Astrocyte (in vitro differentiated cells and primary cell): ENCODE measurements at regions not wholly inside any gene's neighbourhood (a gene's known extent, or its start where the extent isn't known, plus 50 kb on each side); places are given as distances from the start of the nearest gene placed in this dataset.

ENCODE experiments used
- DNase-seq: peaks from one replicate; pipeline ENCODE4 v3.0.0-alpha.2; 2010; ENCODE audit warnings: low read depth
- FAIRE-seq: peaks from 2 replicates; lab custom pipeline; 2011; peaks lifted over from hg19 to GRCh38; lab: Jason Lieb, UNC
- H2AFZ ChIP-seq: 2 replicates; pipeline ENCODE4 v1.6.0; 2012; ENCODE audit warnings: low read depth, low read length, inconsistent platforms
- H3K27ac ChIP-seq: 2 replicates; pipeline ENCODE4 v1.5.1; 2011; ENCODE audit warnings: low read depth, low read length, inconsistent platforms
- H3K27me3 ChIP-seq: 2 replicates; pipeline ENCODE4 v1.6.0; 2011; ENCODE audit warnings: low read length, inconsistent platforms; ENCODE audit not compliant: insufficient read depth
- H3K36me3 ChIP-seq: 2 replicates; pipeline ENCODE4 v1.5.1; 2011; ENCODE audit warnings: low read length, inconsistent platforms; ENCODE audit not compliant: insufficient read depth
- H3K4me1 ChIP-seq: 2 replicates; pipeline ENCODE4 v1.5.1; 2011; ENCODE audit warnings: low read length, inconsistent platforms; ENCODE audit not compliant: insufficient read depth
- H3K4me2 ChIP-seq: 2 replicates; pipeline ENCODE4 v1.6.0; 2012; ENCODE audit warnings: low read length, inconsistent platforms
- H3K4me3 ChIP-seq: 2 replicates; pipeline ENCODE4 v1.5.1; 2011; ENCODE audit warnings: low read depth, mild to moderate bottlenecking, low read length, inconsistent platforms; ENCODE audit not compliant: insufficient read depth
- H3K79me2 ChIP-seq: 2 replicates; pipeline ENCODE4 v1.6.0; 2012; ENCODE audit warnings: mild to moderate bottlenecking, low read length, inconsistent platforms; ENCODE audit not compliant: insufficient read depth
- H3K9ac ChIP-seq: 2 replicates; pipeline ENCODE4 v1.6.0; 2012; ENCODE audit warnings: mild to moderate bottlenecking, low read length, inconsistent platforms
- H3K9me3 ChIP-seq: 2 replicates; pipeline ENCODE4 v1.5.1; 2012; ENCODE audit warnings: low read depth, mild to moderate bottlenecking, low read length, inconsistent platforms; ENCODE audit not compliant: insufficient read depth
- H4K20me1 ChIP-seq: 2 replicates; pipeline ENCODE4 v1.6.0; 2012; ENCODE audit warnings: low read length, inconsistent platforms; ENCODE audit not compliant: insufficient read depth
- H3K27ac Mint-ChIP-seq: one replicate; pipeline ENCODE4 v1.8.0; 2021; ENCODE audit warnings: mild to moderate bottlenecking, mixed read lengths; ENCODE audit not compliant: unreplicated experiment
- H3K27me3 Mint-ChIP-seq: one replicate; pipeline ENCODE4 v1.8.0; 2021; ENCODE audit warnings: low read depth, mixed read lengths; ENCODE audit not compliant: unreplicated experiment
- H3K36me3 Mint-ChIP-seq: one replicate; pipeline ENCODE4 v1.8.0; 2021; ENCODE audit warnings: low read depth, mixed read lengths; ENCODE audit not compliant: unreplicated experiment
- H3K4me1 Mint-ChIP-seq: one replicate; pipeline ENCODE4 v1.8.0; 2021; ENCODE audit warnings: low read depth, mixed read lengths; ENCODE audit not compliant: unreplicated experiment
- H3K4me3 Mint-ChIP-seq: one replicate; pipeline ENCODE4 v1.8.0; 2021; ENCODE audit warnings: mild to moderate bottlenecking, moderate library complexity, mixed read lengths; ENCODE audit not compliant: unreplicated experiment
- H3K9me3 Mint-ChIP-seq: one replicate; pipeline ENCODE4 v1.8.0; 2021; ENCODE audit warnings: mild to moderate bottlenecking, mixed read lengths; ENCODE audit not compliant: unreplicated experiment
- EZH2 ChIP-seq: IDR thresholded peaks from 2 replicates; pipeline ENCODE4 v1.6.1; 2012; ENCODE audit warnings: mild to moderate bottlenecking, low read length, inconsistent platforms; ENCODE audit not compliant: insufficient read depth
- TF ChIP-seq, protein P1 (sequence below): IDR thresholded peaks from 2 replicates; pipeline ENCODE4 v1.5.1; 2011; ENCODE audit warnings: low read depth, mild to moderate bottlenecking, inconsistent platforms, low read length, moderate library complexity; ENCODE audit not compliant: insufficient read depth

DNA sequence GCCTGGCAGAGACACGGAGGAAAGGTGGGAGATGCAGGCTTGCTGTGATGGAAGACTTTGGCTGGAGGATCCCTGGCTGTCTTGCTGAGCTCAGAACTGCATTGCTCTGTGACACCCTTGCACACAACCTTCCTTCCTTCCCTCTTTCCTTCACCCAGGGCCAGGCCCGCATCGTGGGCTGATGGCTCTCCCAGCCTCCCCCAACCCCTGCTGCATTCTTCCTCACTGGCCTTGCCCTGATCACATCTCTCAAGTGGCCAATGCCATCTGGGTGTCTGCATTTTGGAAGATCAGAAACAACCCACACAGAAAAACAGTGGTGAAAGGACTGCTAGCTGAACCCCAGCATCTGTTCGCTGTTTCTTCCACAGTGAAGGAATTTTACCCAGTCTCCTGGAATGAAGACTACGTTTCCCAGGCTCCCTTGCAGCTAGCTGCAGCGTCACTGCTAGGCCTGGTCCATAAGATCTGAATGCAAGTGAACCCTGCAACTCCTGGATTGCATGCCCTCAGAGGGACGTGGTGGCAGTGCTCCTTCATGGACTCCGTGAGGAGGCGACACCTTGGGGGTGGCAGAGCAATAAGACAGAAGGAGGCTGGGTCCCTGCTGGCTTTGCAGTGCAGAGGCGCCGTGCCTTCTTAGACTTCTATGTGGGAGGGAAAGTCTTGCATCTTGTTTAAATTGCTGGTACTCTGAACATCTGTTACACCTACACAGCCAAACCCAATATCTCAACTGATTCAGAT lies 78.9 kb upstream of the YWHAQ start:
- H3K4me2 ChIP-seq = no peak overlapping the region
- H3K4me3 ChIP-seq = no peak overlapping the region
- no peaks in the 10 kb centered on the region for H4K20me1 ChIP-seq
- H3K4me3 Mint-ChIP-seq = no peak overlapping the region
- peaks cover 7% of the 10 kb centered on the region for H3K27me3 Mint-ChIP-seq
- H3K27ac ChIP-seq = no peak overlapping the region
- H3K9ac ChIP-seq = no peak overlapping the region
- FAIRE-seq (no peak), DNase-seq (no peak)
- H3K4me1 Mint-ChIP-seq = peaks cover 7% of the 10 kb centered on the region
- no peaks in the 10 kb centered on the region for H3K79me2 ChIP-seq
- no peak overlapping the region for H2AFZ ChIP-seq
- no peak overlapping the region for H3K27ac Mint-ChIP-seq
- no peaks in the 10 kb centered on the region for H3K4me1 ChIP-seq
- no peaks in the 10 kb centered on the region for H3K27me3 ChIP-seq
- H3K36me3 ChIP-seq = no peaks in the 10 kb centered on the region
- H3K36me3 Mint-ChIP-seq = no peaks in the 10 kb centered on the region
- TF ChIP-seq, protein P1, sequence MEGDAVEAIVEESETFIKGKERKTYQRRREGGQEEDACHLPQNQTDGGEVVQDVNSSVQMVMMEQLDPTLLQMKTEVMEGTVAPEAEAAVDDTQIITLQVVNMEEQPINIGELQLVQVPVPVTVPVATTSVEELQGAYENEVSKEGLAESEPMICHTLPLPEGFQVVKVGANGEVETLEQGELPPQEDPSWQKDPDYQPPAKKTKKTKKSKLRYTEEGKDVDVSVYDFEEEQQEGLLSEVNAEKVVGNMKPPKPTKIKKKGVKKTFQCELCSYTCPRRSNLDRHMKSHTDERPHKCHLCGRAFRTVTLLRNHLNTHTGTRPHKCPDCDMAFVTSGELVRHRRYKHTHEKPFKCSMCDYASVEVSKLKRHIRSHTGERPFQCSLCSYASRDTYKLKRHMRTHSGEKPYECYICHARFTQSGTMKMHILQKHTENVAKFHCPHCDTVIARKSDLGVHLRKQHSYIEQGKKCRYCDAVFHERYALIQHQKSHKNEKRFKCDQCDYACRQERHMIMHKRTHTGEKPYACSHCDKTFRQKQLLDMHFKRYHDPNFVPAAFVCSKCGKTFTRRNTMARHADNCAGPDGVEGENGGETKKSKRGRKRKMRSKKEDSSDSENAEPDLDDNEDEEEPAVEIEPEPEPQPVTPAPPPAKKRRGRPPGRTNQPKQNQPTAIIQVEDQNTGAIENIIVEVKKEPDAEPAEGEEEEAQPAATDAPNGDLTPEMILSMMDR = no peak
- no peak for TF ChIP-seq EZH2
- H3K9me3 ChIP-seq = peaks cover 3% of the 10 kb centered on the region
- H3K9me3 Mint-ChIP-seq = no peaks in the 10 kb centered on the region

DNA sequence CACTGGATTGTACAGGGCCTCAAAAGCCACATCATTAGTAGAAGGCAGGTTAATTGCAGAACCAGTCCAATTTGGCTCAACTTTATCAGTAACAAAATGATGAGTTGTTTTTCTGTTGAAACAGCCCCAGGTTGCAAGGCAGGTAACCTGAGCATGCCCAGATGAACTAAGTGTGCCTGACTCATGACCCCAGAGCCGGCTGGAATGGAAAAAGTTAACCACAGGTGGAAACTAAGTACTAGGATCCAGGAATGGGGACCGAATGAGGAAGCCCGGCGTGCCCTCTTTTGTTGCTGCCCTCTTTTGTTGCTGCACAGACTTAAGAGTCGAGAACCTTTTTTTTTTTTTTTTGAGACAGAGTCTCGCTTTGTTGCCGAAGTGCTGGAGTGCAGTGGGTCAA lies 79.5 kb upstream of the YWHAQ start:
- Histone ChIP-seq H3K4me1 (no peaks in the 10 kb centered on the region), H3K36me3 (no peaks in the 10 kb centered on the region), H4K20me1 (no peaks in the 10 kb centered on the region), H3K27ac (no peak overlapping the region), H3K27me3 (no peaks in the 10 kb centered on the region), H3K9ac (no peak overlapping the region), H3K79me2 (no peaks in the 10 kb centered on the region), H2AFZ (no peak overlapping the region), H3K4me2 (no peak overlapping the region), H3K4me3 (no peak overlapping the region), H3K9me3 (peaks cover 3% of the 10 kb centered on the region)
- FAIRE-seq (no peak), DNase-seq (no peak)
- no peaks in the 10 kb centered on the region for H3K9me3 Mint-ChIP-seq
- H3K36me3 Mint-ChIP-seq = no peaks in the 10 kb centered on the region
- no peak overlapping the region for H3K4me3 Mint-ChIP-seq
- peaks cover 11% of the 10 kb centered on the region for H3K4me1 Mint-ChIP-seq
- no peak overlapping the region for H3K27ac Mint-ChIP-seq
- H3K27me3 Mint-ChIP-seq = peaks cover 7% of the 10 kb centered on the region
- TF ChIP-seq, protein P1 = no peak
- TF ChIP-seq EZH2 = no peak

DNA sequence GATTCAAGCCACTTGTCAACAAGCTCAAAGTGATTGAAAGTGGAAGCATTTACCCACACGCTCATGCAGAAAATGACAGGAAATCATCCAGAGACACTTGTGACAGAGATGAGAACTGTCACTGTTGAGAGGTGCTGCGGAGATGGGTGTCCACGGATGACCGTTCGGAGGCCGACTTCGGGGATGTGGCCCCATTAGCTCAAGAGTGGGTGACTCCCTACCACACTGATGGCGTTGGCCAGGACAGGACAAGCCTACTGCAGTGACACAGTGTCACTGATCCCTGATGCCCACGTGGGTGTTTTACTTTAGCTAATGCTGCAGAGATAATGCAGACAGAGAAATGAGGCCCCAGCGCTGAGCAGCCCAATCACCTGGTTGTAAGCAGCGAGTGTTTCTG lies 81.5 kb upstream of the YWHAQ start:
- Histone ChIP-seq H3K36me3 (no peaks in the 10 kb centered on the region), H3K9ac (no peak overlapping the region), H3K27me3 (no peaks in the 10 kb centered on the region), H3K4me2 (no peak overlapping the region), H4K20me1 (no peaks in the 10 kb centered on the region), H3K9me3 (peaks cover 3% of the 10 kb centered on the region), H3K4me1 (no peaks in the 10 kb centered on the region), H2AFZ (no peak overlapping the region), H3K4me3 (no peak overlapping the region), H3K27ac (no peak overlapping the region), H3K79me2 (no peaks in the 10 kb centered on the region)
- no peaks in the 10 kb centered on the region for H3K9me3 Mint-ChIP-seq
- DNase-seq = no peak
- peak overlapping the region; percentile 34 for H3K4me3 Mint-ChIP-seq
- H3K27me3 Mint-ChIP-seq = peaks cover 7% of the 10 kb centered on the region
- TF ChIP-seq, protein P1 = no peak
- no peak for TF ChIP-seq EZH2
- H3K4me1 Mint-ChIP-seq = peaks cover 8% of the 10 kb centered on the region
- FAIRE-seq = no peak
- no peak overlapping the region for H3K27ac Mint-ChIP-seq
- H3K36me3 Mint-ChIP-seq = no peaks in the 10 kb centered on the region
